Tibial nerve (tissue), 4 donors: ENCODE measurements at regions not wholly inside any gene's neighbourhood (a gene's known extent, or its start where the extent isn't known, plus 50 kb on each side); places are given as distances from the start of the nearest gene placed in this dataset.
"Not testable (repeated sequence)": the region's sequence is repeated elsewhere in the genome, so short reads cannot be mapped to it uniquely, and the experiment has no call there.

Experiments
- DNase-seq, 2 donors: peaks; one replicate each; pipeline ENCODE4 v3.0.0-alpha.2; 2019; ENCODE audit warnings: low spot score in 2 of 2
- H3K27ac ChIP-seq, 4 donors: fragments of 200-600 bp; sonication (generic) in 3 of 4; one replicate each; pipeline ENCODE4 v1.5.1; 2017 to 2019; ENCODE audit warnings: mild to moderate bottlenecking in 1 of 4
- H3K27me3 ChIP-seq, 2 donors: fragments of 200-600 bp; sonication (generic) in 1 of 2; one replicate each; pipeline versions ENCODE4 v1.5.1 to v1.6.0; 2017 to 2019
- H3K36me3 ChIP-seq, 3 donors: fragments of 200-600 bp; sonication (generic); one replicate each; pipeline ENCODE4 v1.5.1; 2018 to 2019
- H3K4me1 ChIP-seq, 4 donors: fragments of 200-600 bp; sonication (generic) in 3 of 4; one replicate each; pipeline ENCODE4 v1.5.1; 2017 to 2019
- H3K4me3 ChIP-seq, 4 donors: fragments of 200-600 bp; sonication (generic) in 3 of 4; one replicate each; pipeline ENCODE4 v1.5.1; 2017 to 2019; ENCODE audit warnings: mild to moderate bottlenecking in 1 of 4, moderate library complexity in 1 of 4
- H3K9me3 ChIP-seq, 4 donors: fragments of 200-600 bp; sonication (generic) in 3 of 4; one replicate each; pipeline ENCODE4 v1.5.1; 2017 to 2019
- CTCF ChIP-seq, 5 experiments: fragments of 200-600 bp in 3 of 5; fragments of 450-650 bp in 2 of 5; sonication (generic) in 3 of 5; IDR thresholded peaks; one replicate each; pipeline ENCODE4 v1.5.1; 2016 to 2019; ENCODE audit warnings: antibody characterized with exemption in 5 of 5, mild to moderate bottlenecking in 3 of 5, moderate library complexity in 2 of 5
- EP300 ChIP-seq, 2 donors: sonication (generic); formaldehyde crosslinking; IDR thresholded peaks; one replicate each; pipeline ENCODE4 v1.6.1; 2017; ENCODE audit warnings: antibody characterized with exemption in 2 of 2, mild to moderate bottlenecking in 1 of 2
- POLR2A ChIP-seq, 2 donors: fragments of 450-650 bp; IDR thresholded peaks; one replicate each; pipeline ENCODE4 v1.6.1; 2017; ENCODE audit warnings: antibody characterized with exemption in 2 of 2, mild to moderate bottlenecking in 2 of 2, moderate library complexity in 2 of 2
- WGBS, 2 donors: methylation state at CpG; one replicate each; pipeline ENCODE4 v1.1.5; 2018; 5-methylcytosine and 5-hydroxymethylcytosine counted together

GRCh38 chr6:115602466-115602865 lies 458.2 kb downstream of the FRK start:
- no peak overlapping the region for H3K27ac ChIP-seq
- no peaks in the 10 kb centered on the region for H3K27me3 ChIP-seq
- DNase-seq = no peak
- TF ChIP-seq EP300 (IDR thresholded peaks at IDR 0.05) = no peak
- no peak for TF ChIP-seq POLR2A (IDR thresholded peaks at IDR 0.05)
- TF ChIP-seq CTCF (IDR thresholded peaks at IDR 0.05) = no peak
- H3K4me1 ChIP-seq = no peaks in the 10 kb centered on the region
- H3K9me3 ChIP-seq = peaks cover 0 to 4% (median 0%) of the 10 kb centered on the region in 4 donors
- H3K36me3 ChIP-seq = no peaks in the 10 kb centered on the region
- H3K4me3 ChIP-seq = no peak overlapping the region
- 73% methylated on average over 3 of the region's 3 CpGs for WGBS, 2 donors

GRCh38 chr6:115601509-115601908 lies 459.2 kb downstream of the FRK start:
- Histone ChIP-seq H3K4me3 (no peak overlapping the region), H3K36me3 (no peaks in the 10 kb centered on the region), H3K27me3 (no peaks in the 10 kb centered on the region), H3K27ac (no peak overlapping the region), H3K4me1 (no peaks in the 10 kb centered on the region), H3K9me3 (peaks cover 0 to 4% (median 0%) of the 10 kb centered on the region in 4 donors)
- no peak for DNase-seq
- 71 to 72% methylated on average over 2 of the region's 2 CpGs for WGBS, 2 donors
- TF ChIP-seq CTCF (IDR thresholded peaks at IDR 0.05) = no peak
- no peak for TF ChIP-seq POLR2A (IDR thresholded peaks at IDR 0.05)
- no peak for TF ChIP-seq EP300 (IDR thresholded peaks at IDR 0.05)

GRCh38 chr6:115601064-115601463 lies 459.6 kb downstream of the FRK start:
- H3K27me3 ChIP-seq = no peaks in the 10 kb centered on the region

GRCh38 chr6:115594891-115595290 lies 465.8 kb downstream of the FRK start:
- Histone ChIP-seq H3K27ac (no peak overlapping the region), H3K4me3 (no peak overlapping the region), H3K9me3 (peaks cover 0 to 4% (median 0%) of the 10 kb centered on the region in 4 donors), H3K36me3 (no peaks in the 10 kb centered on the region), H3K4me1 (no peaks in the 10 kb centered on the region), H3K27me3 (no peaks in the 10 kb centered on the region)
- WGBS, 2 donors = 85 to 90% methylated on average over 1 of the region's 1 CpG
- no peak for TF ChIP-seq CTCF (IDR thresholded peaks at IDR 0.05)
- no peak for TF ChIP-seq EP300 (IDR thresholded peaks at IDR 0.05)
- TF ChIP-seq POLR2A (IDR thresholded peaks at IDR 0.05) = no peak
- DNase-seq = no peak

More at GRCh38 chr6:115601064-115601463, 459.6 kb downstream of the FRK start:
- no peaks in the 10 kb centered on the region for H3K36me3 ChIP-seq
- DNase-seq = no peak
- WGBS, 2 donors = 47 to 80% methylated on average over 1 of the region's 1 CpG
- H3K27ac ChIP-seq = no peak overlapping the region
- no peaks in the 10 kb centered on the region for H3K4me1 ChIP-seq
- no peak for TF ChIP-seq POLR2A (IDR thresholded peaks at IDR 0.05)
- no peak for TF ChIP-seq CTCF (IDR thresholded peaks at IDR 0.05)
- peaks cover 0 to 4% (median 0%) of the 10 kb centered on the region in 4 donors for H3K9me3 ChIP-seq
- no peak overlapping the region for H3K4me3 ChIP-seq

- Histone ChIP-seq H3K9me3 (no peaks in the 10 kb centered on the region), H3K27me3 (no peaks in the 10 kb centered on the region), H3K27ac (no peak overlapping the region), H3K4me3 (no peak overlapping the region), H3K36me3 (no peaks in the 10 kb centered on the region), H3K4me1 (no peaks in the 10 kb centered on the region)
- no peak for DNase-seq
- TF ChIP-seq CTCF (IDR thresholded peaks at IDR 0.05) (no peak), EP300 (IDR thresholded peaks at IDR 0.05) (no peak), POLR2A (IDR thresholded peaks at IDR 0.05) (no peak)
- 90 to 91% methylated on average over 2 of the region's 2 CpGs for WGBS, 2 donors
Observed at GRCh38 chr6:115592025-115592424, 468.7 kb downstream of the FRK start.

- H3K9me3 ChIP-seq, H3K4me3 ChIP-seq, H3K4me1 ChIP-seq, H3K27ac ChIP-seq, H3K27me3 ChIP-seq, H3K36me3 ChIP-seq, DNase-seq: not testable (repeated sequence)
- WGBS, 2 donors = 89 to 92% methylated on average over 4 of the region's 4 CpGs
Observed at GRCh38 chr6:115589072-115589471, 471.6 kb downstream of the FRK start.
